GM10266 (cell line): ENCODE measurements at regions not wholly inside any gene's neighbourhood (a gene's known extent, or its start where the extent isn't known, plus 50 kb on each side); places are given as distances from the start of the nearest gene placed in this dataset.
A peak's percentile ranks its signal among the peaks of the same experiment; 100 is the strongest.

ENCODE experiments used
- DNase-seq: peaks from one replicate; pipeline ENCODE4 v3.0.0; 2012; ENCODE audit errors: extremely low spot score
- CTCF ChIP-seq: IDR thresholded peaks from 2 replicates; pipeline ENCODE4 v1.5.1; 2012; ENCODE audit warnings: mild to moderate bottlenecking, low read depth; ENCODE audit not compliant: control insufficient read depth, insufficient read depth; ENCODE audit errors: missing control alignments

- no peak for TF ChIP-seq CTCF
- no peak for DNase-seq
Measured at GRCh38 chr4:77431546-77431945, 174.1 kb upstream of the CXCL13 start.

GRCh38 chr4:77432717-77433417 is 172.8 kb upstream of the CXCL13 start:
- no peak for DNase-seq

GRCh38 chr4:77433418-77433733 is 172.2 kb upstream of the CXCL13 start:
- TF ChIP-seq CTCF = peak; percentile 54
- peak; percentile 50 for DNase-seq

More at GRCh38 chr4:77432717-77433417, 172.8 kb upstream of the CXCL13 start:
- TF ChIP-seq CTCF = no peak

GRCh38 chr4:77434299-77435092 is 171.1 kb upstream of the CXCL13 start:
- no peak for TF ChIP-seq CTCF
- no peak for DNase-seq

GRCh38 chr4:77437079-77437478 is 168.5 kb upstream of the CXCL13 start:
- no peak for DNase-seq
- TF ChIP-seq CTCF = no peak

- no peak for TF ChIP-seq CTCF
- DNase-seq = no peak
Measured at GRCh38 chr4:77438549-77438948, 167.1 kb upstream of the CXCL13 start.

GRCh38 chr4:77443941-77444340 is 161.7 kb upstream of the CXCL13 start:
- no peak for TF ChIP-seq CTCF
- no peak for DNase-seq
